ENCODE measurements at regions not wholly inside any gene's neighbourhood (a gene's known extent, or its start where the extent isn't known, plus 50 kb on each side); places are given as distances from the start of the nearest gene placed in this dataset.

GRCh38 chr10:33016988-33017387, 59.0 kb upstream of the ITGB1 start:
- intact Hi-C loops (cut with micrococcal nuclease), result loop anchor here (10.0 kb wide), 2 partner anchors 98 to 288 kb away; no protein-coding TSS in a partner anchor
- no peak overlapping the region for H3K27ac ChIP-seq (ENCODE audit: insufficient read depth, low read length)
- H3K79me1 ChIP-seq (ENCODE audit: low read depth in 1 of 2, low read length in 2 of 2), result no peaks in the 10 kb centered on the region
- in situ Hi-C loops (cut with MboI; ENCODE audit: low sequenced_read_pairs), result loop anchor here (10.0 kb wide), 2 partner anchors 108 to 138 kb away; no protein-coding TSS in a partner anchor
- ATAC-seq (ENCODE audit: low read depth) (no peak), DNase-seq (no peak)
- H3K36me3 ChIP-seq (ENCODE audit: control insufficient read depth, insufficient read depth, low read length), result no peaks in the 10 kb centered on the region
- no peak overlapping the region for H3K14ac ChIP-seq (replicated peaks; ENCODE audit: low read depth, low read length)
- no peak overlapping the region for H2BK120ac ChIP-seq (ENCODE audit: low read depth, low read length)
- H3K4me2 ChIP-seq (ENCODE audit: low read depth, low read length), result no peak overlapping the region
- no peaks in the 10 kb centered on the region for H3K9me3 ChIP-seq (ENCODE audit: control insufficient read depth, insufficient read depth, low read length)
- no peak overlapping the region for H2BK20ac ChIP-seq (ENCODE audit: low read depth, low read length)
- H3K27me3 ChIP-seq (ENCODE audit: control insufficient read depth, insufficient read depth, low read length), result no peaks in the 10 kb centered on the region
- no peak overlapping the region for H3K18ac ChIP-seq (ENCODE audit: low read depth, low read length)
- H3K4me3 ChIP-seq (ENCODE audit: insufficient read depth, low read depth, low read length), result no peak overlapping the region
- H4K5ac ChIP-seq (ENCODE audit: low read depth, low read length), result no peak overlapping the region
- no peak overlapping the region for H3K4ac ChIP-seq (ENCODE audit: low read depth, low read length)
- no peak overlapping the region for H3K56ac ChIP-seq (ENCODE audit: extremely low read depth, insufficient read depth, low read length)
- H2BK5ac ChIP-seq (ENCODE audit: low read depth, low read length, poor library complexity, severe bottlenecking), result no peak overlapping the region
- ChIA-PET POLR2A (ENCODE audit: unreplicated experiment) (no interaction called here), CTCF (no interaction called here)
- no peaks in the 10 kb centered on the region for H3K9me1 ChIP-seq (ENCODE audit: insufficient read depth, low read length)
- no peak overlapping the region for H3K23ac ChIP-seq (ENCODE audit: low read depth, low read length)
- no peak overlapping the region for H2AFZ ChIP-seq (replicated peaks; ENCODE audit: low read length, poor library complexity)
- H4K8ac ChIP-seq (ENCODE audit: low read depth in 2 of 2, low read length in 2 of 2), result no peak overlapping the region
- H3K9ac ChIP-seq (ENCODE audit: low read depth, low read length), result no peak overlapping the region
- no peak overlapping the region for H2AK9ac ChIP-seq (replicated peaks; ENCODE audit: low read depth, low read length, poor library complexity)
- no CpG with 5 or more reads among the region's 2 CpGs for WGBS, 2 experiments (ENCODE audit: extremely low coverage in 2 of 2, insufficient read length in 1 of 2)
- H4K20me1 ChIP-seq (ENCODE audit: insufficient read depth, low read length), result no peaks in the 10 kb centered on the region
- peaks cover 2% of the 10 kb centered on the region; the same call in 1 of the 2 replicates for H3K4me1 ChIP-seq (ENCODE audit: control insufficient read depth, insufficient read depth, low read length)
- dilution Hi-C loops (cut with HindIII; ENCODE audit: low sequenced_read_pairs, unreplicated experiment), result no loop called here
- no peak overlapping the region for H2BK15ac ChIP-seq (ENCODE audit: low read depth, low read length)
- H2AK5ac ChIP-seq (ENCODE audit: low read depth, low read length), result no peak overlapping the region
- no peak overlapping the region for H4K91ac ChIP-seq (ENCODE audit: insufficient read depth, low read depth, low read length)
- TF ChIP-seq MAZ (IDR thresholded peaks at IDR 0.05; ENCODE audit: borderline replicate concordance, low read depth, low read length), result no peak
- TF ChIP-seq NFE2L2 (IDR thresholded peaks at IDR 0.05; ENCODE audit: low read depth, low read length), result no peak
- TF ChIP-seq RFX5 (IDR thresholded peaks at IDR 0.05; ENCODE audit: low read depth, low read length), result no peak
- TF ChIP-seq CEBPB (IDR thresholded peaks at IDR 0.05; ENCODE audit: low read depth, low read length), result no peak
- TF ChIP-seq BHLHE40 (IDR thresholded peaks at IDR 0.05; ENCODE audit: low read depth, low read length), result no peak
- TF ChIP-seq MAFK (IDR thresholded peaks at IDR 0.05; ENCODE audit: low read depth, low read length), result no peak
- TF ChIP-seq USF2 (IDR thresholded peaks at IDR 0.05; ENCODE audit: low read depth, low read length), result no peak
- TF ChIP-seq, protein P1, sequence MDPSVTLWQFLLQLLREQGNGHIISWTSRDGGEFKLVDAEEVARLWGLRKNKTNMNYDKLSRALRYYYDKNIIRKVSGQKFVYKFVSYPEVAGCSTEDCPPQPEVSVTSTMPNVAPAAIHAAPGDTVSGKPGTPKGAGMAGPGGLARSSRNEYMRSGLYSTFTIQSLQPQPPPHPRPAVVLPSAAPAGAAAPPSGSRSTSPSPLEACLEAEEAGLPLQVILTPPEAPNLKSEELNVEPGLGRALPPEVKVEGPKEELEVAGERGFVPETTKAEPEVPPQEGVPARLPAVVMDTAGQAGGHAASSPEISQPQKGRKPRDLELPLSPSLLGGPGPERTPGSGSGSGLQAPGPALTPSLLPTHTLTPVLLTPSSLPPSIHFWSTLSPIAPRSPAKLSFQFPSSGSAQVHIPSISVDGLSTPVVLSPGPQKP (IDR thresholded peaks at IDR 0.05; ENCODE audit: borderline replicate concordance, low read depth, low read length), result no peak
- TF ChIP-seq RCOR1 (IDR thresholded peaks at IDR 0.05; ENCODE audit: insufficient replicate concordance, low read length), result no peak
- no peak for TF ChIP-seq CHD1 (IDR thresholded peaks at IDR 0.05; ENCODE audit: low read depth, low read length)
- TF ChIP-seq CTCF (conservative IDR thresholded peaks at IDR 0.05; ENCODE audit: low read depth, low read length), result no peak
- no peak for TF ChIP-seq MXI1 (IDR thresholded peaks at IDR 0.05; ENCODE audit: borderline replicate concordance, low read depth, low read length)
- no peak for TF ChIP-seq POLR2A (IDR thresholded peaks at IDR 0.05; ENCODE audit: low read depth, low read length)
- no peak for TF ChIP-seq RAD21 (IDR thresholded peaks at IDR 0.05; ENCODE audit: low read length)
- TF ChIP-seq FOS (IDR thresholded peaks at IDR 0.05; ENCODE audit: low read depth, low read length), result no peak
- no peak for TF ChIP-seq SMC3 (IDR thresholded peaks at IDR 0.05; ENCODE audit: low read depth, low read length)
- no TSS peak for BruUV-seq (replicated peaks)
